Kidney epithelial cell (primary cell): ENCODE measurements at regions not wholly inside any gene's neighbourhood (a gene's known extent, or its start where the extent isn't known, plus 50 kb on each side); places are given as distances from the start of the nearest gene placed in this dataset.

ENCODE experiments used
- DNase-seq: peaks from one replicate; pipeline ENCODE4 v3.0.0-alpha.2; 2010; ENCODE audit warnings: low read depth
- H3K27me3 ChIP-seq: 2 replicates; pipeline ENCODE4 v1.6.0; 2011; ENCODE audit warnings: low read length; ENCODE audit not compliant: control insufficient read depth, insufficient read depth
- H3K36me3 ChIP-seq: 2 replicates; pipeline ENCODE4 v1.5.1; 2011; ENCODE audit warnings: low read length; ENCODE audit not compliant: control insufficient read depth, insufficient read depth
- H3K4me3 ChIP-seq: 2 replicates; pipeline ENCODE4 v1.5.1; 2011; ENCODE audit warnings: low read depth, mild to moderate bottlenecking, control low read depth, low read length
- TF ChIP-seq, protein P1 (sequence below): IDR thresholded peaks from 2 replicates; pipeline ENCODE4 v1.5.1; 2011; ENCODE audit warnings: mild to moderate bottlenecking, moderate library complexity, low read length, control low read depth, inconsistent platforms; ENCODE audit not compliant: insufficient read depth, poor library complexity, severe bottlenecking

DNA sequence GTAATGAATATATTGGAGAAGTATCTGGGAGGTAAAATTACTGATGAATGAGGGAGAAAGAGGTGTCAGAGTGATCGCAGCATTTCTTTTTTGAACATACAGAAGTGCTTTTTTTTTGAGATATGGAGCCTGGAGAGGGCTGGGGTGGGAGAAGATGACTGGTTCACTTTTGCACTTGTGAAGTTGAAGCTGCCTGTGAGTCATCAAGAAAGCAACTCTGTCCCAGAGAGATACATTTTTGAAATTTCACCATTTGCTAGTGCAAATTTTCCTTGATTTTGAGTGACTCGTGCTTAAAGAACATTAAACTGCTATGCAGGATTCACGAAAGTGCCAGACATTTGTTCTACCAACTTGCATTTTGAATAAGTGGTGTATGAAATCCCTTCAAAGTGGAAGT is 81.8 kb downstream of the ADRA2A start:
- Histone ChIP-seq H3K4me3 (no peak overlapping the region), H3K27me3 (no peaks in the 10 kb centered on the region), H3K36me3 (no peaks in the 10 kb centered on the region)
- DNase-seq = no peak
- TF ChIP-seq, protein P1, sequence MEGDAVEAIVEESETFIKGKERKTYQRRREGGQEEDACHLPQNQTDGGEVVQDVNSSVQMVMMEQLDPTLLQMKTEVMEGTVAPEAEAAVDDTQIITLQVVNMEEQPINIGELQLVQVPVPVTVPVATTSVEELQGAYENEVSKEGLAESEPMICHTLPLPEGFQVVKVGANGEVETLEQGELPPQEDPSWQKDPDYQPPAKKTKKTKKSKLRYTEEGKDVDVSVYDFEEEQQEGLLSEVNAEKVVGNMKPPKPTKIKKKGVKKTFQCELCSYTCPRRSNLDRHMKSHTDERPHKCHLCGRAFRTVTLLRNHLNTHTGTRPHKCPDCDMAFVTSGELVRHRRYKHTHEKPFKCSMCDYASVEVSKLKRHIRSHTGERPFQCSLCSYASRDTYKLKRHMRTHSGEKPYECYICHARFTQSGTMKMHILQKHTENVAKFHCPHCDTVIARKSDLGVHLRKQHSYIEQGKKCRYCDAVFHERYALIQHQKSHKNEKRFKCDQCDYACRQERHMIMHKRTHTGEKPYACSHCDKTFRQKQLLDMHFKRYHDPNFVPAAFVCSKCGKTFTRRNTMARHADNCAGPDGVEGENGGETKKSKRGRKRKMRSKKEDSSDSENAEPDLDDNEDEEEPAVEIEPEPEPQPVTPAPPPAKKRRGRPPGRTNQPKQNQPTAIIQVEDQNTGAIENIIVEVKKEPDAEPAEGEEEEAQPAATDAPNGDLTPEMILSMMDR = no peak

DNA sequence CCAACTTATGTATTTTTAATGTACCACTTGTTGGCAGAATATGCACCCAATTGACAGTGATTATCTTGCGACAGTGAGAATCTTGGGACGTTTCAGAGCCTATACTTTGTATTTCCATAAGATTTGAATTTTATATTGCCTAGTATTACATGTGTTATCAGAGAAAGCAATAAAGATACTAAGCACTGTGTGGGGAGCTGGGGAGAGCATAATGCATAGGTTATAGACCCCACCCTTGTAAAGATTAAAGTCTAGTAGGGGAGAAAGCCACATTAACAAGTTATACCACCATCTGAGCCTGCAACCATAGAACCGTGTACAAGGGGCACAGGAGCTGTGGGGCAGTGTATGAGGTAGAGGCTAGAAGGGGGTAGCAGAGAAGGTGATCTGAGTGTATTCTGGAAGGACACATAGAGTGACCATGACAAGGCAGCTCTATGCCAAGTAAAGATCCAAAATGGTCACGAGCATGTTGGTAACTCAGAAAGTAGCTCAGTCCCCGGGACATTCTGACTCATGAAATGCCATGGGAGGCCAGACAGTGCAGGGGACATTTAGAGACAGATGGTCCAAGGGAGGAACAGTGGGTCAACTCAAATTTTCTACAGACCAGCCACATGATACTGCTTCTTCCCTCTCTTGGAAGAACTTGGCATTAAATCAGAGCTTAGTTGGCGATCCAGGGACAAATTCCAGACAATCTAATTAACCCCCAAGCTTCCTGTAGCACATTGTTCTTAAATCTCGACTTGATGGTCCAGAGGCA is 84.5 kb downstream of the ADRA2A start:
- no peak for DNase-seq
- TF ChIP-seq, protein P1 = no peak

DNA sequence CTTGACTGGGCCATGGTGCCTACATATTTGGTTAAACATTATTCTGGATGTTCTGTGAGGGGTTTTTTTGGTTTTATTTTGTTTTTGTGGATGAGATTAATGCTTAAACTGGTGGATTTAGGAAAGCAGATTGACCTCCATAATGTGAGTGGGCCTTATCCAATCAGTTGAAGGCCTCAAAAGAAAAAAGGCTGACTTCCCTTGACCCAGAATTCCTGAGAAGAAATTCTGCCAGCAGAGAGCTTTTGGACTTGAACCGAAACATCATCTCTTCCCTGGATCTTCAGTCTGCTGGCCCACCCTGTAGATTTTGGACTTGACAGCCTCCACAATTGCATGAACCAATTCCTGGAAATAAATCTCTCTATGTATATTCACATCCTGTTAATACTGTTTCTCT is 94.4 kb downstream of the ADRA2A start:
- Histone ChIP-seq H3K4me3 (no peak overlapping the region), H3K36me3 (no peaks in the 10 kb centered on the region), H3K27me3 (no peaks in the 10 kb centered on the region)
- TF ChIP-seq, protein P1 = no peak
- DNase-seq = no peak

More for the DNA sequence above, 84.5 kb downstream of the ADRA2A start:
- no peaks in the 10 kb centered on the region for H3K27me3 ChIP-seq
- H3K36me3 ChIP-seq = no peaks in the 10 kb centered on the region
- H3K4me3 ChIP-seq = no peak overlapping the region

DNA sequence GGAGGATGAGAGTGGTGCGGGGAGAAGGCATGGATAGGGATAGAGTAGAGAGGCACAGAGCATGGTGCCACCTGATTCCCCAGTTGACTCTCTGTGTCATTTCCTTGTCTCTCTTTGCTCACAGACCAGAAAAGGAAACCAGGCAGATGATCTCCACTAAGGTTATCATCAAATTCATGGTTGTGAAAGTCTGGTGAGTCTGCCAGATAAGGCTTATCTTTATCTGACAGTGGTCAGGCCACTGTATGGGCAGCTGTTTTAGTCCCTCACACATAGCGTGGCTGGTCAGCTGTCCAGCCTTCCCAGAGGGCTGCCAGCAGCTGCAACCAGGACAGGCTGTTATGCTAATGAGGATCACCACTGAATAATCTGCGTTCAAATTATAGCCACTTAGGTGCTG is 99.0 kb downstream of the ADRA2A start:
- no peak for DNase-seq
- TF ChIP-seq, protein P1 = no peak
- no peak overlapping the region for H3K4me3 ChIP-seq
- H3K36me3 ChIP-seq = no peaks in the 10 kb centered on the region
- no peaks in the 10 kb centered on the region for H3K27me3 ChIP-seq

DNA sequence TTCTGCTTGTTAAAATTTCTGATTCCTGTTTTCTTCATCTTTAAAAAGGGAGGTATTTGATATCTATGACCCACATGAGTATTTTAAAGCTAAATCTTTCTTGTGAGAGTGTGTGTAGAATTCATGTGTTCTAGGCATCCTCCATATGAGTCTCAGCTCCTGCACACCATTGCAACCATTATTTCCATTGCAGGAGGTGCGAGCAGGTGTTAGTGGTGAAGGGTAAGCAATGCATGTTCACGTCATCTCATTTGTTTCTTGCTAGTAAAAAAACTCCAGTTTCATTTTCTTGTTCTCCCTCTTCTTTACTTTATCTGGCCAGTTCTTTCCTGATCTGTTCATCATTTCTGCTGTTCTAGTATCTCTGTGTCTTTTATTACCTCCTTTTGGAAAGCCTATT is 100.5 kb downstream of the ADRA2A start:
- Histone ChIP-seq H3K36me3 (no peaks in the 10 kb centered on the region), H3K27me3 (no peaks in the 10 kb centered on the region), H3K4me3 (no peak overlapping the region)
- TF ChIP-seq, protein P1 = no peak
- DNase-seq = no peak

DNA sequence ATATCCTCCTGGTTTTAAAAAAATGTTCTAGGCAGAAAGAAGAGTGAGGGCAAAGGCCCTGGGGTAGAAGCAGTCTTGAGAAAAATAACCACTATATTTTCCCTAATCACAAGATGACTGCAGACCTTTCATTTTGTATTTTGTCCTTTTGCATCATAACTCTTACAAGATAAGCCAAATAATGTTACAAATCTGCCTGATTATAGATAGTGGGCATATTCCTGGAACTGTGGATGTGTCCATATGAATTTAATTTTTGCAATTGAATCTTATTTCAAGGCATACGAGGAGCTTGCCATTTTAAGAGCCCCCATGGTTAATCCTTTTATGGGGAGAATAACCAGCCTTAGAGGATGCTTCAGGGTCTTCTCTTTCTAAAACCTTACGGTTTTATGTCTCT is 102.7 kb downstream of the ADRA2A start:
- TF ChIP-seq, protein P1 = no peak
- Histone ChIP-seq H3K27me3 (no peaks in the 10 kb centered on the region), H3K36me3 (no peaks in the 10 kb centered on the region), H3K4me3 (no peak overlapping the region)
- DNase-seq = no peak
